AG09319 (cell line): ENCODE measurements at regions not wholly inside any gene's neighbourhood (a gene's known extent, or its start where the extent isn't known, plus 50 kb on each side); places are given as distances from the start of the nearest gene placed in this dataset.

Source experiments
- DNase-seq: peaks from one replicate; pipeline ENCODE4 v3.0.0-alpha.2; 2010; ENCODE audit warnings: low read depth; ENCODE audit errors: extremely low read depth
- TF ChIP-seq, protein P1 (sequence below): IDR thresholded peaks from 2 replicates; pipeline ENCODE4 v1.5.1; 2011; ENCODE audit warnings: low read depth, mild to moderate bottlenecking, inconsistent platforms, low read length, moderate library complexity

DNA sequence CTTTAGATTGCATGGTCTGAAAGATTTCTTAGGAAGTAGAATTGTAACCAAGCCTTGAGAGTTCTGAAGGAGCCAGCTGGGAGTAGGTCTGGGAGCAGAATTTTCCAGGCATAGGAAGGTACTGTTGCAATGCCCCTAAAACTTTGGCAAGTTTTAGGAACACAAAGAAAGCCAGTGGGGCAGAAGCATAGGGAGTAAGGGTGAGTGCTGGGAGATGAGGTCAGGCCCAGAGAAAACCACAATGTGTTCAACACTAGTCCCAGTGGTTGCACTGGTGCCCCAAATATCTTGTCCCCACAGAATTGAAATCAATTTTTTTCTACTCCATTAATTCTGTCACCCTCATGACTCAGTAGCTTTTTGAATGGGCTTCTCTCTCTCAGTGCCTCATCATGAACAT, 120.7 kb upstream of the GALNT15 start:
- no peak for DNase-seq
- TF ChIP-seq, protein P1, sequence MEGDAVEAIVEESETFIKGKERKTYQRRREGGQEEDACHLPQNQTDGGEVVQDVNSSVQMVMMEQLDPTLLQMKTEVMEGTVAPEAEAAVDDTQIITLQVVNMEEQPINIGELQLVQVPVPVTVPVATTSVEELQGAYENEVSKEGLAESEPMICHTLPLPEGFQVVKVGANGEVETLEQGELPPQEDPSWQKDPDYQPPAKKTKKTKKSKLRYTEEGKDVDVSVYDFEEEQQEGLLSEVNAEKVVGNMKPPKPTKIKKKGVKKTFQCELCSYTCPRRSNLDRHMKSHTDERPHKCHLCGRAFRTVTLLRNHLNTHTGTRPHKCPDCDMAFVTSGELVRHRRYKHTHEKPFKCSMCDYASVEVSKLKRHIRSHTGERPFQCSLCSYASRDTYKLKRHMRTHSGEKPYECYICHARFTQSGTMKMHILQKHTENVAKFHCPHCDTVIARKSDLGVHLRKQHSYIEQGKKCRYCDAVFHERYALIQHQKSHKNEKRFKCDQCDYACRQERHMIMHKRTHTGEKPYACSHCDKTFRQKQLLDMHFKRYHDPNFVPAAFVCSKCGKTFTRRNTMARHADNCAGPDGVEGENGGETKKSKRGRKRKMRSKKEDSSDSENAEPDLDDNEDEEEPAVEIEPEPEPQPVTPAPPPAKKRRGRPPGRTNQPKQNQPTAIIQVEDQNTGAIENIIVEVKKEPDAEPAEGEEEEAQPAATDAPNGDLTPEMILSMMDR = no peak

DNA sequence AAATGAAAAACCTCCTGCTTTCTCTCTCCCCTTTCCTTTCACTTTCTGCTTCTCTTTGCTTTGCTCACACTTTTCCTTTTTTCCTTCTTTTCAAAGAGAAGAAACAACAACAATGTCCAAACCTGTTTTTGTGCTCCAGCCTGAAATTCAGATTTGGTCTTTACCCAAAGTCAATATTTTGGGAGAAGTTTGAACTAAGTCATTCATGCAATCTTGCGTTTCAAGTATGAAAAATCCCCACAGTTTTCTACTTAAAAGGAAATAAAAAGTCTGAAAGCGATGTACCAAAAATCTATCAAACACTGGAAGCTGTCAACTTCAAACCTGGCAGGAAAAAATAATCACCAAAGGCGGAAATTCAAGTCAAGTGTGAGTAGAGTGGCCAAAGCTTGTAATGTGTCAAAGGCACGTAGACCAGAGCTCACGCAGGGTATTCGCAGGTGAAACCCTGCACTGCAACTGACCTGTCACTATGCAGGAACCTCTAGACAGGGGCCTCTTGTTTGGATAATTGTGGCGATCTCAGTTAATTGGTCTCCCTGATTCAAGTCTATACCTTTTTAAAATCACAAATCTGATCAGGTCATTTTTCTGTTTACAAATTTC, 118.8 kb upstream of the GALNT15 start:
- TF ChIP-seq, protein P1 = no peak

DNA sequence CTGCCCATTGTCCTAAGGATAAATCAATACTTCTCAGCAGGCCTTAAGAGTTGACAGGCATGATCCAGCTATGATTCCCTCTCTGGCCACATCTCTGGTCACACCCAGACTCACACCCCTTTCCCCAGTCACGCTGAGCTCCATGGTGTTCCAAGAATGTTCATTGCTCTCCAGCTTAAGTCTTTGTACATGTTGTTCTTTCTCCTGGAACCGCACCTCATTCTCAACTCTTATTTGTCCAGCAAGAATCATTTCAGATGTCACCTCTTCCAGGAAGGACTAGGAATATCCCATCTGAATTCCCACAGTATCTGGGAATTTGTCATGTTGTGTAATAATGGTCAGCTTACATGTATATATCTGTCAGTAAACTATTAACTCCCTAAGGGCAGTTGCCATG, 118.3 kb upstream of the GALNT15 start:
- TF ChIP-seq, protein P1 = no peak
- DNase-seq = no peak

More for the DNA sequence above, 118.8 kb upstream of the GALNT15 start:
- DNase-seq = no peak

DNA sequence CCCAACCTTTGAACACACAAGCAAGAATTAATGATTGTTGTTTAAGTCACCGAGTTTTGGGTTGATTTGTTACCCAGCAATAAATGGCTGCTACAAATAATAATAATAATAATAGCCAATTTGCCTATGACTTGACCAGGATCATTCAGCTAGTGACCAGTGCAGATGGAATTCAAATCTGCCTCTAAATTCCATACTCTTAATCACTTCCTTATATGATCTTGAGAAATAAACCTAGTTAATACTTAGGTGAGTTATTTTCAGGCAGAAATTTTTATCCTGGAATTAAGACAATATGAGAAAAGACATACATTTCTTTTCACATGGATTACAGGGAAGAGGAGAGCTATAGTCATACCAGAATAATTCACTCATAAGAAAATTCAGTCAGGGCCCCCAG, 116.0 kb upstream of the GALNT15 start:
- no peak for DNase-seq
- TF ChIP-seq, protein P1 = no peak

DNA sequence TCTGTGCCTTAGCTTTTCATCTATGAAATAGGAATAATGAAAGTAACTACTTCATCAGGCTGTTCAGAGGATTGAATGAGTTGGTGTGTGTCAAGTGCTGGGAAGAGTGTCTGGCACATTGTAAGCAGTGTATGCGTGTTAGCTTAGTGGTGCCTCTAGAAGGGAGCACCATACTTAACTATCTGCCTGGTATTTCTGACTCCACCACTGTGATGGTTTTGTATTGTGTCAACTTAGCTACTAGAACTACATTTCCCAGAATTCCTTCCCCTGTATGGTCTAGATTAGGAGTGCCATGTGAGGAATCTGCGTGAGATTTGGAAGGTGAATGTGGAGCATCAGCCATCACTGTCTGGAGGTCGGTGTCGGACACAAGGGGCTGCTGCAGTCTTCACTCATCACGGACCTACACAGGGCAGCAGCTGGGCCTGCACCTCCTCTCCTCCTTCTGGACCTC, 115.4 kb upstream of the GALNT15 start:
- TF ChIP-seq, protein P1 = no peak
- DNase-seq = no peak

DNA sequence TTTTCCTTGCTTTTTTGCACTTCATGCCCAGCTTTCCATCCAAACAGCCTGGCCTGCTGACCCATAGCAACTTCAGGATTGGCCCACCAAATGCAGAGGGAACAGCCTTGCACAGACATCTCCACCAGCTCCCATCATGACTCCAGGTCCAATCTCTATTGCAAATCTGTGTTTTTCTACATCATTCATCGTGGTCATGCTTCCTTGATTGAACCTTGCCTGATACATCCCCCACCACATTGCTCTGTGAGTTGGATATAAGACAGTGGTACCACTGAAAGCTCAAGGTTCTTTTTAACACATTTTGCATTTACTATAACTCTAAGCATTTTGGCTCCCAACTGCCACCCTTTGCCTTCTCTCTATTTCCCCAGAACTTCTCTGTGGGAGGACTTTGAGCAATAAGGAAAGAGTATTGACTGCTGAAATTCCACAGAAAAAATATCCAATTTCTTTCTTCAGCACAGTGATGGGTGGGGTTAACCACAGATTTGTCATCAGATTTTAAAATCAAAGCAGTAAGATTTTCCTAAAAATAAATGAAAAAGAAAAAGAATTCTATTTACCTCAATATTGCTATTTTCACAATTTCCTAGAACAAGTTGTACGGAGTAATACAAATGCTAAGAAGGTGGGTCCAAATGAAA, 114.6 kb upstream of the GALNT15 start:
- DNase-seq = no peak
- TF ChIP-seq, protein P1 = no peak

DNA sequence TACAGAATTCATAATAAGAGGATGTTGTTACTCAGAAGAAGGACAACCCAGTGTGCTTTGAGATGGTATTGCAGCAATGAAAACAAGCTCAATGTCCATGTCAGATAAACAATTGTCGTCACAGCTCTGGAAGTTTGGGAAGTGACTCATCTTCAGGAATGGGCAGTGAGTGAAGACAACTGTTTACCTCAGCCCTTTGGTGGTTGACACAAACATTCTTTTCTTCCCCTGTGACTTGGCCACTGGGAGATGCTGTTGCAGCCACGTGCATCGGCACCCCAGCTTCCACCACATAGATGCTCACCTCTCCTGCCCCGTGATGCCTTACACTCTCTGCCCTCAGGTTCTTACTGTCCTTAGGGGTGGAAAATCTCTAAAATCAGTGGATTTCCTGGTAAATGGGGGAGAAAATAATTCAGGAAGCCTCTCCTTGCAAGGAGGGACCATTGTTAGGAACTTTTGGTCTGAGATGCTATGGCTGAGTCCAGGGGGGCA, 114.1 kb upstream of the GALNT15 start:
- DNase-seq = peak; percentile 94

More for the DNA sequence above, 114.1 kb upstream of the GALNT15 start:
- TF ChIP-seq, protein P1 = peak; percentile 39
